ENCODE measurements at regions not wholly inside any gene's neighbourhood (a gene's known extent, or its start where the extent isn't known, plus 50 kb on each side); places are given as distances from the start of the nearest gene placed in this dataset.

DNA sequence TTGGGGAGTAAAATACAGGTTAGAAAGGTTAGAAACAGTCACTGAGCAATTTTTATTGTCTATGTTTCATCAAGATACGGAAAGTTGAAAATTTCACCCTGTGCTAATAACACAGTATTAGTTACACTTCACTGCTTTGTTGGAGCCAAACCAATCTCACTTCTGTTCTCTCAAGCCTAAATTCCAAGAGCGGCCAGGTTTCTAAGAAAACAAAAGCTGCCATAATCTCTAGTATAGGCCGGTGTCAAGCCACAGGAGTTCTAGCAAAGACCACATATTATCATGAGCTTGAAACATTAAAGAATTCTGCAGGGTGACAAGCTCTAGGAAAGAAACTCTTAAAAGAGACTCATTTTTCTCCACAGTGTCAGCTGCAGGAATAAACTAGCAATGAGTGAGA, 128.7 kb downstream of the TXNL1 start:
- TF ChIP-seq, protein P1, sequence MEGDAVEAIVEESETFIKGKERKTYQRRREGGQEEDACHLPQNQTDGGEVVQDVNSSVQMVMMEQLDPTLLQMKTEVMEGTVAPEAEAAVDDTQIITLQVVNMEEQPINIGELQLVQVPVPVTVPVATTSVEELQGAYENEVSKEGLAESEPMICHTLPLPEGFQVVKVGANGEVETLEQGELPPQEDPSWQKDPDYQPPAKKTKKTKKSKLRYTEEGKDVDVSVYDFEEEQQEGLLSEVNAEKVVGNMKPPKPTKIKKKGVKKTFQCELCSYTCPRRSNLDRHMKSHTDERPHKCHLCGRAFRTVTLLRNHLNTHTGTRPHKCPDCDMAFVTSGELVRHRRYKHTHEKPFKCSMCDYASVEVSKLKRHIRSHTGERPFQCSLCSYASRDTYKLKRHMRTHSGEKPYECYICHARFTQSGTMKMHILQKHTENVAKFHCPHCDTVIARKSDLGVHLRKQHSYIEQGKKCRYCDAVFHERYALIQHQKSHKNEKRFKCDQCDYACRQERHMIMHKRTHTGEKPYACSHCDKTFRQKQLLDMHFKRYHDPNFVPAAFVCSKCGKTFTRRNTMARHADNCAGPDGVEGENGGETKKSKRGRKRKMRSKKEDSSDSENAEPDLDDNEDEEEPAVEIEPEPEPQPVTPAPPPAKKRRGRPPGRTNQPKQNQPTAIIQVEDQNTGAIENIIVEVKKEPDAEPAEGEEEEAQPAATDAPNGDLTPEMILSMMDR (IDR thresholded peaks at IDR 0.05): no peak
- TF ChIP-seq POLR2A (IDR thresholded peaks at IDR 0.05; ENCODE audit: low read depth) (no peak), EP300 (IDR thresholded peaks at IDR 0.05) (no peak)
